GM12873 (cell line): ENCODE measurements at regions not wholly inside any gene's neighbourhood (a gene's known extent, or its start where the extent isn't known, plus 50 kb on each side); places are given as distances from the start of the nearest gene placed in this dataset.

Experiments used
- CTCF ChIP-seq: IDR thresholded peaks from 2 replicates; pipeline ENCODE4 v1.5.1; 2012; ENCODE audit warnings: low read depth, mild to moderate bottlenecking, moderate library complexity, low read length, control low read depth; ENCODE audit not compliant: insufficient read depth; ENCODE audit errors: missing control alignments

- TF ChIP-seq CTCF = no peak
Observed at GRCh38 chr9:87059772-87060171, 112.5 kb upstream of the GAS1 start.

- TF ChIP-seq CTCF = no peak
Observed at GRCh38 chr9:87062746-87063145, 115.4 kb upstream of the GAS1 start.

- no peak for TF ChIP-seq CTCF
Observed at GRCh38 chr9:87063246-87063645, 115.9 kb upstream of the GAS1 start.

- no peak for TF ChIP-seq CTCF
Observed at GRCh38 chr9:87063871-87064270, 116.6 kb upstream of the GAS1 start.

GRCh38 chr9:87064311-87064710, 117.0 kb upstream of the GAS1 start:
- TF ChIP-seq CTCF = no peak

- TF ChIP-seq CTCF = no peak
Observed at GRCh38 chr9:87065981-87066380, 118.7 kb upstream of the GAS1 start.

GRCh38 chr9:87067426-87067825, 120.1 kb upstream of the GAS1 start:
- TF ChIP-seq CTCF = no peak

GRCh38 chr9:87068177-87068840, 121.0 kb upstream of the GAS1 start:
- no peak for TF ChIP-seq CTCF
